KMS-11 (cell line): ENCODE measurements at regions not wholly inside any gene's neighbourhood (a gene's known extent, or its start where the extent isn't known, plus 50 kb on each side); places are given as distances from the start of the nearest gene placed in this dataset.

Experiments used
- H2AFZ ChIP-seq: fragments of 200-600 bp; sonication (generic); 2 replicates; pipeline ENCODE4 v1.6.1; 2016; ENCODE audit warnings: antibody characterized with exemption, mixed run types, low read depth
- H3K27ac ChIP-seq: fragments of 200-600 bp; sonication (generic); 2 replicates; pipeline ENCODE4 v1.6.1; 2016; ENCODE audit warnings: mild to moderate bottlenecking, mixed run types
- H3K27me3 ChIP-seq: fragments of 200-600 bp; sonication (generic); 2 replicates; pipeline ENCODE4 v1.6.1; 2017; ENCODE audit warnings: mild to moderate bottlenecking, low read depth, mixed run types, moderate library complexity; ENCODE audit not compliant: insufficient read depth
- H3K36me3 ChIP-seq: fragments of 200-600 bp; sonication (generic); 2 replicates; pipeline ENCODE4 v1.6.1; 2017; ENCODE audit warnings: mild to moderate bottlenecking, mixed run types; ENCODE audit not compliant: insufficient read depth
- H3K4me1 ChIP-seq: fragments of 200-600 bp; sonication (generic); 2 replicates; pipeline ENCODE4 v1.6.1; 2016; ENCODE audit warnings: mild to moderate bottlenecking, low read depth, mixed run types; ENCODE audit not compliant: poor library complexity, severe bottlenecking
- H3K4me2 ChIP-seq: fragments of 200-600 bp; sonication (generic); 2 replicates; pipeline ENCODE4 v1.7.0; 2016; ENCODE audit warnings: mild to moderate bottlenecking, mixed run types
- H3K4me3 ChIP-seq: fragments of 200-600 bp; sonication (generic); IDR thresholded peaks from 2 replicates; pipeline ENCODE4 v1.6.1; 2017; ENCODE audit warnings: low read depth, low read length, mixed read lengths; ENCODE audit not compliant: insufficient read depth
- H3K79me2 ChIP-seq: fragments of 200-600 bp; sonication (generic); 2 replicates; pipeline ENCODE4 v1.6.1; 2016; ENCODE audit warnings: low read depth, mixed run types; ENCODE audit not compliant: insufficient read depth
- H3K9ac ChIP-seq: fragments of 200-600 bp; sonication (generic); 2 replicates; pipeline ENCODE4 v1.6.1; 2016; ENCODE audit warnings: mild to moderate bottlenecking, mixed run types
- H4K20me1 ChIP-seq: fragments of 200-600 bp; sonication (generic); 2 replicates; pipeline ENCODE4 v1.6.1; 2016; ENCODE audit warnings: mild to moderate bottlenecking, mixed run types; ENCODE audit not compliant: insufficient read depth
- TF ChIP-seq, protein P1 (sequence below): fragments of 200-600 bp; sonication (generic); conservative IDR thresholded peaks from 2 replicates; pipeline ENCODE4 v1.6.1; 2017; ENCODE audit warnings: low read depth, mild to moderate bottlenecking, antibody characterized with exemption, low read length, moderate library complexity, mixed read lengths

DNA sequence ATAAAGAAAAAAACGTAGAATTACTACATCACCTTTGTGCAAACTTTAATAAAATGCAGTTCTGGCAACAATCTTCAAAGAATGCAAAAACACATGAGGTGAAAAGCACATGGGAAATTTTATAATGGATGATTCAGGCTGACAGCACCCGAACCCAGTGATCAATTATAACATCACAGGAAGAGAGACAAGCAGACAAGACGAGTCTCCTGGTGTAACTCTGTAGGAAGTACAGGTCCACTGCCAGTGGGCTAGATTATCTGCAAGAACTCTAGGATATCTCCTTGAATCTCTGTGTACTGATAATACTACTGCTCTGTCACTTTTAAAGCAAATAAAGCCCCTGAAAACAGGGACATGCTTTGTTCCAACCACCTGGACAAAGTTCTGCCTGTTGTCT is 58.9 kb upstream of the NXF3 start:
- H3K27ac ChIP-seq: no peak overlapping the region
- no peaks in the 10 kb centered on the region for H3K36me3 ChIP-seq
- H3K79me2 ChIP-seq: no peaks in the 10 kb centered on the region
- TF ChIP-seq, protein P1, sequence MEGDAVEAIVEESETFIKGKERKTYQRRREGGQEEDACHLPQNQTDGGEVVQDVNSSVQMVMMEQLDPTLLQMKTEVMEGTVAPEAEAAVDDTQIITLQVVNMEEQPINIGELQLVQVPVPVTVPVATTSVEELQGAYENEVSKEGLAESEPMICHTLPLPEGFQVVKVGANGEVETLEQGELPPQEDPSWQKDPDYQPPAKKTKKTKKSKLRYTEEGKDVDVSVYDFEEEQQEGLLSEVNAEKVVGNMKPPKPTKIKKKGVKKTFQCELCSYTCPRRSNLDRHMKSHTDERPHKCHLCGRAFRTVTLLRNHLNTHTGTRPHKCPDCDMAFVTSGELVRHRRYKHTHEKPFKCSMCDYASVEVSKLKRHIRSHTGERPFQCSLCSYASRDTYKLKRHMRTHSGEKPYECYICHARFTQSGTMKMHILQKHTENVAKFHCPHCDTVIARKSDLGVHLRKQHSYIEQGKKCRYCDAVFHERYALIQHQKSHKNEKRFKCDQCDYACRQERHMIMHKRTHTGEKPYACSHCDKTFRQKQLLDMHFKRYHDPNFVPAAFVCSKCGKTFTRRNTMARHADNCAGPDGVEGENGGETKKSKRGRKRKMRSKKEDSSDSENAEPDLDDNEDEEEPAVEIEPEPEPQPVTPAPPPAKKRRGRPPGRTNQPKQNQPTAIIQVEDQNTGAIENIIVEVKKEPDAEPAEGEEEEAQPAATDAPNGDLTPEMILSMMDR: no peak
- H3K9ac ChIP-seq: no peak overlapping the region
- H3K4me3 ChIP-seq: no peak overlapping the region
- peak overlapping the region; percentile 24; the same call in 1 of the 2 replicates for H3K4me2 ChIP-seq
- no peaks in the 10 kb centered on the region for H4K20me1 ChIP-seq
- peak overlapping the region; percentile 22; the same call in 1 of the 2 replicates for H2AFZ ChIP-seq
- H3K27me3 ChIP-seq: no peaks in the 10 kb centered on the region
- H3K4me1 ChIP-seq: peaks cover 15% of the 10 kb centered on the region

GRCh38 chrX:103149652-103150051 is 56.7 kb upstream of the NXF3 start:
- Histone ChIP-seq H3K27me3 (no peaks in the 10 kb centered on the region), H3K9ac (no peak overlapping the region), H2AFZ (no peak overlapping the region), H3K4me3 (no peak overlapping the region), H3K79me2 (no peaks in the 10 kb centered on the region), H3K4me2 (no peak overlapping the region), H3K36me3 (no peaks in the 10 kb centered on the region), H4K20me1 (no peaks in the 10 kb centered on the region), H3K4me1 (peaks cover 15% of the 10 kb centered on the region), H3K27ac (no peak overlapping the region)
- TF ChIP-seq, protein P1: no peak

DNA sequence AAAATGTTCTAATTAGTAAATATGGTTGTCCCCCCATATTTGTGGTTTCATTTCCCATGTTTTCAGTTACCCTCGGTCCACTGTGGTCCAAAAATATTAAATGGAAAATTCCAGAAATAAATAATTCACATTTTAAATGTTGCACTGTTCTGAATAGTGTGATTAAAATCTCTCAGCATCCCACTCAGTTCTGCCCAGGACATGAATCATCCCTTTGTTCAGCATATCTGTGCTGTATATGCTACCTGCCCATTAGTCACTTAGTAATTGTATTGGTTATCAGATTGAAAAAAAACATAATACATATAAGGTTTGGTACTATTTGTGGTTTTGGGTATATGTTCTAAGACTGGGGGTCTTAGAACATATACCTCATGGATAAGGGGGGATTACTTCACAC is 55.1 kb upstream of the NXF3 start:
- H3K36me3 ChIP-seq: no peaks in the 10 kb centered on the region
- H3K9ac ChIP-seq: no peak overlapping the region
- peaks cover 15% of the 10 kb centered on the region for H3K4me1 ChIP-seq
- no peaks in the 10 kb centered on the region for H4K20me1 ChIP-seq
- no peaks in the 10 kb centered on the region for H3K79me2 ChIP-seq
- no peak overlapping the region for H3K4me3 ChIP-seq
- H2AFZ ChIP-seq: no peak overlapping the region
- no peak overlapping the region for H3K4me2 ChIP-seq
- H3K27me3 ChIP-seq: no peaks in the 10 kb centered on the region
- no peak overlapping the region for H3K27ac ChIP-seq
- TF ChIP-seq, protein P1: no peak
